Kidney glomerular epithelial cell (primary cell): ENCODE measurements at regions not wholly inside any gene's neighbourhood (a gene's known extent, or its start where the extent isn't known, plus 50 kb on each side); places are given as distances from the start of the nearest gene placed in this dataset.
A peak's percentile ranks its signal among the peaks of the same experiment; 100 is the strongest.

Experiments used
- DNase-seq: peaks from one replicate; lab custom pipeline; 2025; lab: John Stamatoyannopoulos, UW

- DNase-seq: no peak
Observed at GRCh38 chr5:159759791-159760290, 156.4 kb upstream of the ADRA1B start.

GRCh38 chr5:159762921-159763320, 153.4 kb upstream of the ADRA1B start:
- DNase-seq: no peak

GRCh38 chr5:159763562-159763961, 152.7 kb upstream of the ADRA1B start:
- DNase-seq: no peak

- peak; percentile 59 for DNase-seq
Observed at GRCh38 chr5:159764283-159765134, 151.8 kb upstream of the ADRA1B start.

- DNase-seq: no peak
Observed at GRCh38 chr5:159765135-159765433, 151.2 kb upstream of the ADRA1B start.

GRCh38 chr5:159765760-159766517, 150.3 kb upstream of the ADRA1B start:
- no peak for DNase-seq

- no peak for DNase-seq
Observed at GRCh38 chr5:159768243-159768642, 148.0 kb upstream of the ADRA1B start.

GRCh38 chr5:159772698-159773061, 143.6 kb upstream of the ADRA1B start:
- DNase-seq: no peak

- peak; percentile 76 for DNase-seq
Observed at GRCh38 chr5:159773062-159773924, 143.0 kb upstream of the ADRA1B start.

GRCh38 chr5:159774476-159775031, 141.7 kb upstream of the ADRA1B start:
- DNase-seq: no peak

- no peak for DNase-seq
Observed at GRCh38 chr5:159775890-159776289, 140.4 kb upstream of the ADRA1B start.

- no peak for DNase-seq
Observed at GRCh38 chr5:159777049-159777660, 139.1 kb upstream of the ADRA1B start.

GRCh38 chr5:159779481-159779880, 136.8 kb upstream of the ADRA1B start:
- no peak for DNase-seq

GRCh38 chr5:159780246-159780645, 136.0 kb upstream of the ADRA1B start:
- DNase-seq: no peak

- DNase-seq: no peak
Observed at GRCh38 chr5:159781626-159782157, 134.6 kb upstream of the ADRA1B start.

GRCh38 chr5:159782197-159782994, 133.9 kb upstream of the ADRA1B start:
- DNase-seq: no peak

GRCh38 chr5:159782995-159783300, 133.3 kb upstream of the ADRA1B start:
- no peak for DNase-seq

- DNase-seq: no peak
Observed at GRCh38 chr5:159783726-159784247, 132.5 kb upstream of the ADRA1B start.

- no peak for DNase-seq
Observed at GRCh38 chr5:159784993-159785392, 131.3 kb upstream of the ADRA1B start.

GRCh38 chr5:159785656-159786055, 130.6 kb upstream of the ADRA1B start:
- DNase-seq: no peak
